PC-9 (cell line): ENCODE measurements at regions not wholly inside any gene's neighbourhood (a gene's known extent, or its start where the extent isn't known, plus 50 kb on each side); places are given as distances from the start of the nearest gene placed in this dataset.

Source experiments
- CTCF ChIP-seq: fragments of 200-600 bp; sonication (generic); conservative IDR thresholded peaks from 2 replicates; pipeline ENCODE4 v1.6.1; 2017; ENCODE audit warnings: mixed run types, antibody characterized with exemption, mild to moderate bottlenecking, moderate library complexity
- EZH2 ChIP-seq: fragments of 200-600 bp; sonication (generic); IDR thresholded peaks from 2 replicates; pipeline ENCODE4 v1.8.0; 2017; ENCODE audit warnings: antibody characterized with exemption, low read depth

GRCh38 chr7:33820206-33820605 is 85.1 kb upstream of the BMPER start:
- TF ChIP-seq CTCF (no peak), EZH2 (no peak)
